SK-N-SH (cell line): ENCODE measurements at regions not wholly inside any gene's neighbourhood (a gene's known extent, or its start where the extent isn't known, plus 50 kb on each side); places are given as distances from the start of the nearest gene placed in this dataset.
A peak's percentile ranks its signal among the peaks of the same experiment; 100 is the strongest.

Source experiments
- CTCF ChIA-PET: fragments of 300-600, 350-600 bp; formaldehyde crosslinking; extraction: SDS; loops from one replicate; lab custom pipeline; 2021; lab: Yijun Ruan, JAX
- POLR2A ChIA-PET: fragments of 350-600 bp; sonication (Branson Sonifier 250); formaldehyde crosslinking; extraction: SDS; loops from one replicate; lab custom pipeline; 2020; ENCODE audit warnings: antibody characterized with exemption, inconsistent platforms; lab: Yijun Ruan, JAX
- DNase-seq: peaks from one replicate; pipeline ENCODE4 v3.0.0; 2012
- H2AFZ ChIP-seq: fragments of 200-600 bp; sonication (generic); 2 replicates; pipeline ENCODE4 v1.8.1; 2016; ENCODE audit warnings: antibody characterized with exemption, mild to moderate bottlenecking, low read depth
- H3F3A ChIP-seq: fragments of 200-600 bp; sonication (generic); replicated peaks from 2 replicates; pipeline ENCODE3; 2016; ENCODE audit warnings: antibody characterized with exemption, mild to moderate bottlenecking; ENCODE audit not compliant: insufficient read depth
- H3K27ac ChIP-seq, 2 experiments: fragments of 200-500 bp in 1 of 2; fragments of 200-600 bp in 1 of 2; sonication (Bioruptor generic) in 1 of 2; sonication (generic), shearing (Covaris generic) in 1 of 2; 2 replicates each; pipeline versions ENCODE4 v1.5.1 to v1.6.1; 2014 to 2016; ENCODE audit warnings: low read depth in 2 of 2, inconsistent platforms in 1 of 2, low read length in 1 of 2, mild to moderate bottlenecking in 1 of 2, mixed read lengths in 1 of 2
- H3K27me3 ChIP-seq: fragments of 200-600 bp; sonication (generic), shearing (Covaris generic); 2 replicates; pipeline ENCODE4 v1.6.1; 2016; ENCODE audit warnings: mixed run types; ENCODE audit not compliant: insufficient read depth
- H3K36me3 ChIP-seq, 2 experiments: fragments of 200-500 bp in 1 of 2; fragments of 200-600 bp in 1 of 2; sonication (Bioruptor generic) in 1 of 2; sonication (generic) in 1 of 2; replicated peaks in 1 of 2; 2 replicates each; pipeline versions ENCODE3 to v1.5.1; 2014 to 2016; ENCODE audit warnings: low read length in 1 of 2, mild to moderate bottlenecking in 1 of 2; ENCODE audit not compliant: insufficient read depth in 2 of 2, control insufficient read depth in 1 of 2
- H3K4me1 ChIP-seq, 2 experiments: fragments of 200-500 bp in 1 of 2; fragments of 200-600 bp in 1 of 2; sonication (Bioruptor generic) in 1 of 2; sonication (generic), shearing (Covaris generic) in 1 of 2; 2 replicates each; pipeline versions ENCODE4 v1.5.1 to v1.6.1; 2014 to 2016; ENCODE audit warnings: low read depth in 1 of 2, low read length in 1 of 2, mixed run types in 1 of 2; ENCODE audit not compliant: insufficient read depth in 2 of 2, control insufficient read depth in 1 of 2
- H3K4me2 ChIP-seq: fragments of 200-600 bp; sonication (generic), shearing (Covaris generic); 2 replicates; pipeline ENCODE4 v1.6.1; 2017; ENCODE audit warnings: mixed run types
- H3K4me3 ChIP-seq, 2 experiments: fragments of 200-500 bp in 1 of 2; fragments of 200-600 bp in 1 of 2; sonication (Bioruptor generic) in 1 of 2; sonication (generic), shearing (Covaris generic) in 1 of 2; 2 replicates each; pipeline versions ENCODE4 v1.5.1 to v1.8.1; 2014 to 2016; ENCODE audit warnings: low read depth in 2 of 2, inconsistent platforms in 1 of 2, low read length in 1 of 2, mild to moderate bottlenecking in 1 of 2, mixed read lengths in 1 of 2, moderate library complexity in 1 of 2
- H3K79me2 ChIP-seq: fragments of 200-600 bp; sonication (generic); 2 replicates; pipeline ENCODE4 v1.8.1; 2017; ENCODE audit warnings: mild to moderate bottlenecking; ENCODE audit not compliant: insufficient read depth
- H3K9ac ChIP-seq: fragments of 200-600 bp; sonication (generic); 2 replicates; pipeline ENCODE4 v1.6.1; 2017; ENCODE audit warnings: mixed run types
- H3K9me2 ChIP-seq: fragments of 200-600 bp; sonication (generic); 2 replicates; pipeline ENCODE4 v1.6.1; 2017; ENCODE audit warnings: mixed run types
- H3K9me3 ChIP-seq: fragments of 200-600 bp; sonication (generic); 2 replicates; pipeline ENCODE4 v1.6.1; 2017; ENCODE audit warnings: mixed run types, mild to moderate bottlenecking, moderate library complexity
- H4K20me1 ChIP-seq: fragments of 200-600 bp; sonication (generic); 2 replicates; pipeline ENCODE4 v1.6.1; 2017; ENCODE audit warnings: mild to moderate bottlenecking, mixed run types; ENCODE audit not compliant: insufficient read depth
- CHD2 ChIP-seq: fragments of 150-350 bp; IDR thresholded peaks from 2 replicates; pipeline ENCODE4 v1.6.1; 2018; ENCODE audit warnings: low read length; ENCODE audit not compliant: partially characterized antibody
- CTCF ChIP-seq: fragments of 200-600 bp; sonication (generic); IDR thresholded peaks from 2 replicates; pipeline ENCODE4 v1.6.1; 2017; ENCODE audit warnings: antibody characterized with exemption, mild to moderate bottlenecking, moderate library complexity
- ELF1 ChIP-seq: IDR thresholded peaks from 2 replicates; pipeline ENCODE4 v1.4.0; 2012
- EP300 ChIP-seq, 2 experiments: IDR thresholded peaks; 2 replicates each; pipeline versions ENCODE4 v1.4.0 to v1.6.1; 2012; ENCODE audit warnings: borderline replicate concordance in 1 of 2, low read depth in 1 of 2, low read length in 1 of 2
- EZH2phosphoT487 ChIP-seq: fragments of 200-600 bp; sonication (generic); IDR thresholded peaks from 2 replicates; pipeline ENCODE4 v1.6.1; 2017; ENCODE audit warnings: low read depth, mixed run types, mild to moderate bottlenecking, antibody characterized with exemption, moderate library complexity, borderline replicate concordance
- FOSL2 ChIP-seq: IDR thresholded peaks from 2 replicates; pipeline ENCODE4 v1.4.0; 2012; ENCODE audit warnings: low read depth, mild to moderate bottlenecking, moderate library complexity, borderline replicate concordance
- FOXM1 ChIP-seq: IDR thresholded peaks from 2 replicates; pipeline ENCODE4 v1.4.0; 2012; ENCODE audit warnings: low read depth, mild to moderate bottlenecking
- GABPA ChIP-seq: IDR thresholded peaks from 2 replicates; pipeline ENCODE4 v1.4.0; 2012; ENCODE audit warnings: low read depth, mild to moderate bottlenecking
- GATA2 ChIP-seq: sonication (generic); formaldehyde crosslinking; IDR thresholded peaks from 2 replicates; pipeline ENCODE4 v1.5.0; 2020; ENCODE audit warnings: mild to moderate bottlenecking, missing genetic modification reagents
- IRF3 ChIP-seq: fragments of 150-350 bp; IDR thresholded peaks from 2 replicates; pipeline ENCODE4 v1.6.1; 2016; ENCODE audit warnings: mild to moderate bottlenecking, low read depth, low read length
- JUND ChIP-seq: IDR thresholded peaks from 2 replicates; pipeline ENCODE4 v1.4.0; 2012
- MEF2A ChIP-seq: IDR thresholded peaks from 2 replicates; pipeline ENCODE4 v1.4.0; 2012; ENCODE audit warnings: low read depth, borderline replicate concordance
- MXI1 ChIP-seq: IDR thresholded peaks from 2 replicates; pipeline ENCODE4 v1.6.1; 2012; ENCODE audit warnings: mild to moderate bottlenecking, low read depth, low read length, improper control_type of control experiment
- POLR2AphosphoS5 ChIP-seq: IDR thresholded peaks from 2 replicates; pipeline ENCODE4 v1.6.1; 2012; ENCODE audit warnings: low read depth, low read length
- RFX5 ChIP-seq: IDR thresholded peaks from 2 replicates; pipeline ENCODE4 v1.6.1; 2012; ENCODE audit warnings: mild to moderate bottlenecking, improper control_type of control experiment, low read length
- SMC3 ChIP-seq: IDR thresholded peaks from 2 replicates; pipeline ENCODE4 v1.6.1; 2012; ENCODE audit warnings: low read depth, low read length, improper control_type of control experiment
- TCF12 ChIP-seq: IDR thresholded peaks from 2 replicates; pipeline ENCODE4 v1.4.0; 2012
- TEAD4 ChIP-seq: IDR thresholded peaks from 2 replicates; pipeline ENCODE4 v1.4.0; 2012; ENCODE audit warnings: mild to moderate bottlenecking, borderline replicate concordance; ENCODE audit not compliant: insufficient read depth
- USF2 ChIP-seq: fragments of 150-350 bp; IDR thresholded peaks from 2 replicates; pipeline ENCODE4 v1.6.1; 2017; ENCODE audit warnings: antibody characterized with exemption, low read length, low read depth, borderline replicate concordance
- YY1 ChIP-seq: IDR thresholded peaks from 2 replicates; pipeline ENCODE4 v1.4.0; 2012; ENCODE audit warnings: low read depth, mild to moderate bottlenecking
- ZBTB33 ChIP-seq: IDR thresholded peaks from 2 replicates; pipeline ENCODE4 v1.4.0; 2012; ENCODE audit warnings: low read depth, borderline replicate concordance
- WGBS: methylation state at CpG from one replicate; pipeline ENCODE4 v1.1.6; 2017; ENCODE audit warnings: low lambda C conversion rate; 5-methylcytosine and 5-hydroxymethylcytosine counted together

GRCh38 chr5:167814040-167814439, 477.4 kb upstream of the WWC1 start:
- no peak for DNase-seq
- peaks cover 0 to 13% of the 10 kb centered on the region in 2 experiments; a peak in 1 of 4 replicates for H3K4me1 ChIP-seq
- no peaks in the 10 kb centered on the region for H3K27me3 ChIP-seq
- no peaks in the 10 kb centered on the region for H3F3A ChIP-seq
- no peaks in the 10 kb centered on the region for H3K9me2 ChIP-seq
- H4K20me1 ChIP-seq: no peaks in the 10 kb centered on the region
- no peaks in the 10 kb centered on the region for H3K79me2 ChIP-seq
- TF ChIP-seq MXI1 (no peak), EP300 (IDR thresholded peaks at IDR 0.05; ENCODE audit: borderline replicate concordance in 1 of 2, low read depth in 1 of 2, low read length in 1 of 2) (no peak), SMC3 (no peak), MEF2A (no peak), USF2 (no peak), YY1 (no peak), JUND (no peak), RFX5 (no peak)
- TF ChIP-seq, all 33 proteins: peak for 0
- Histone ChIP-seq H3K36me3 (no peaks in the 10 kb centered on the region), H3K27ac (peak overlapping the region in 1 of 2 experiments; percentile 59; a peak in 1 of 4 replicates), H3K4me2 (no peak overlapping the region), H3K9me3 (no peaks in the 10 kb centered on the region), H3K4me3 (no peak overlapping the region), H2AFZ (no peak overlapping the region), H3K9ac (no peak overlapping the region; the same call in 1 of the 2 replicates)
- POLR2A ChIA-PET: no interaction called here
- CTCF ChIA-PET: no interaction called here
- WGBS: 53% methylated on average over 6 of the region's 6 CpGs

GRCh38 chr5:167814828-167815227, 476.6 kb upstream of the WWC1 start:
- 20% methylated on average over 4 of the region's 4 CpGs for WGBS
- CTCF ChIA-PET: interaction anchor here (1.3 kb wide), 1 partner anchor 59 kb away, joined by 3 read pairs; no protein-coding TSS in a partner anchor
- Histone ChIP-seq H3K4me3 (no peak overlapping the region), H3K4me1 (peaks cover 0 to 13% of the 10 kb centered on the region in 2 experiments; a peak in 1 of 4 replicates), H3K79me2 (no peaks in the 10 kb centered on the region), H3K9me3 (no peaks in the 10 kb centered on the region), H3K4me2 (peak overlapping the region; percentile 62; the same call in 1 of the 2 replicates), H4K20me1 (no peaks in the 10 kb centered on the region), H2AFZ (no peak overlapping the region), H3K9me2 (no peaks in the 10 kb centered on the region), H3K9ac (no peak overlapping the region; the same call in 1 of the 2 replicates), H3F3A (no peaks in the 10 kb centered on the region), H3K27me3 (no peaks in the 10 kb centered on the region), H3K36me3 (no peaks in the 10 kb centered on the region), H3K27ac (peak overlapping the region in 1 of 2 experiments; percentile 59; a peak in 2 of 4 replicates)
- no peak for DNase-seq
- POLR2A ChIA-PET: no interaction called here
- TF ChIP-seq MXI1 (no peak), FOXM1 (no peak), CHD2 (no peak), SMC3 (no peak), ZBTB33 (no peak), EZH2phosphoT487 (no peak), TEAD4 (peak; percentile 57; the same call in 1 of the 2 replicates), POLR2AphosphoS5 (no peak), GABPA (no peak), RFX5 (no peak), FOSL2 (0 out of 2 replicates have a peak, but pooled peaks have one; percentile 5), GATA2 (CRISPR knock-in tag) (no peak), TCF12 (peak; percentile 42; the same call in 1 of the 2 replicates), JUND (no peak), MEF2A (no peak), CTCF (no peak), IRF3 (no peak), ELF1 (no peak)
